Erythroblast (primary cell): ENCODE measurements at regions not wholly inside any gene's neighbourhood (a gene's known extent, or its start where the extent isn't known, plus 50 kb on each side); places are given as distances from the start of the nearest gene placed in this dataset.

Source experiments
- DNase-seq, 2 experiments: peaks; one replicate each; lab custom pipeline; 2025; lab: John Stamatoyannopoulos, UW
- GATA1 ChIP-seq: IDR thresholded peaks from 2 replicates; pipeline ENCODE4 v1.6.1; 2011; ENCODE audit warnings: low read depth, mild to moderate bottlenecking, control low read depth, low read length, moderate library complexity
- POLR2A ChIP-seq: IDR thresholded peaks from 2 replicates; pipeline ENCODE4 v1.6.1; 2011; ENCODE audit warnings: mild to moderate bottlenecking, low read length

GRCh38 chr18:41134426-41134825, 820.6 kb upstream of the PIK3C3 start:
- TF ChIP-seq POLR2A (no peak), GATA1 (no peak)
- no peak for DNase-seq

- DNase-seq, result no peak
- TF ChIP-seq GATA1 (no peak), POLR2A (no peak)
Observed at GRCh38 chr18:41131050-41131449, 824.0 kb upstream of the PIK3C3 start.

GRCh38 chr18:41128545-41128944, 826.5 kb upstream of the PIK3C3 start:
- DNase-seq, result no peak
- TF ChIP-seq POLR2A, result no peak

GRCh38 chr18:41128126-41128525, 826.9 kb upstream of the PIK3C3 start:
- DNase-seq, result no peak
- TF ChIP-seq POLR2A (no peak), GATA1 (no peak)

GRCh38 chr18:41126541-41127235, 828.3 kb upstream of the PIK3C3 start:
- TF ChIP-seq POLR2A, result no peak
- no peak for TF ChIP-seq GATA1
- no peak for DNase-seq

GRCh38 chr18:41121116-41121826, 833.8 kb upstream of the PIK3C3 start:
- DNase-seq, result no peak
- no peak for TF ChIP-seq POLR2A
- no peak for TF ChIP-seq GATA1

GRCh38 chr18:41119031-41119430, 836.0 kb upstream of the PIK3C3 start:
- TF ChIP-seq POLR2A, result no peak
- no peak for TF ChIP-seq GATA1
- DNase-seq, result no peak

- DNase-seq, result no peak
- TF ChIP-seq POLR2A, result no peak
- no peak for TF ChIP-seq GATA1
Observed at GRCh38 chr18:41113885-41114482, 841.0 kb upstream of the PIK3C3 start.

GRCh38 chr18:41099451-41099850, 855.6 kb upstream of the PIK3C3 start:
- no peak for DNase-seq
- TF ChIP-seq GATA1 (no peak), POLR2A (no peak)

GRCh38 chr18:41096504-41096903, 858.5 kb upstream of the PIK3C3 start:
- no peak for TF ChIP-seq GATA1
- TF ChIP-seq POLR2A, result no peak
- no peak for DNase-seq

- no peak for DNase-seq
- TF ChIP-seq GATA1, result no peak
- no peak for TF ChIP-seq POLR2A
Observed at GRCh38 chr18:41077076-41077475, 878.0 kb upstream of the PIK3C3 start.

- no peak for TF ChIP-seq GATA1
- TF ChIP-seq POLR2A, result no peak
- DNase-seq, result no peak
Observed at GRCh38 chr18:41075212-41075611, 879.8 kb upstream of the PIK3C3 start.

- TF ChIP-seq GATA1 (no peak), POLR2A (no peak)
- no peak for DNase-seq
Observed at GRCh38 chr18:41073372-41073954, 881.6 kb upstream of the PIK3C3 start.

GRCh38 chr18:41072946-41073345, 882.1 kb upstream of the PIK3C3 start:
- TF ChIP-seq POLR2A (no peak), GATA1 (no peak)
- DNase-seq, result no peak
